Neuronal stem cell (in vitro differentiated cells): ENCODE measurements at regions not wholly inside any gene's neighbourhood (a gene's known extent, or its start where the extent isn't known, plus 50 kb on each side); places are given as distances from the start of the nearest gene placed in this dataset.
"Not testable (repeated sequence)": the region's sequence is repeated elsewhere in the genome, so short reads cannot be mapped to it uniquely, and the experiment has no call there.

Experiments used
- DNase-seq: peaks from one replicate; pipeline ENCODE4 v3.0.0-alpha.2; 2013; ENCODE audit warnings: low spot score
- H2AFZ ChIP-seq: one replicate; pipeline ENCODE4 v1.6.1; 2013; ENCODE audit warnings: mild to moderate bottlenecking, low read length, inconsistent platforms
- H2AK5ac ChIP-seq: 2 replicates; pipeline ENCODE4 v1.6.1; 2013; ENCODE audit warnings: low read depth, mild to moderate bottlenecking, inconsistent platforms, low read length, moderate library complexity, mixed read lengths
- H2BK120ac ChIP-seq: 2 replicates; pipeline ENCODE4 v1.6.1; 2013; ENCODE audit warnings: low read depth, mild to moderate bottlenecking, inconsistent platforms, low read length, moderate library complexity, mixed read lengths
- H2BK12ac ChIP-seq: one replicate; pipeline ENCODE4 v1.6.1; 2013; ENCODE audit warnings: low read length, inconsistent platforms
- H2BK15ac ChIP-seq: 2 replicates; pipeline ENCODE4 v1.6.1; 2013; ENCODE audit warnings: mild to moderate bottlenecking, low read length, inconsistent platforms, mixed read lengths
- H2BK5ac ChIP-seq: one replicate; pipeline ENCODE4 v1.6.1; 2013; ENCODE audit warnings: inconsistent platforms, mild to moderate bottlenecking, low read length, moderate library complexity
- H3K14ac ChIP-seq: one replicate; pipeline ENCODE4 v1.6.1; 2013; ENCODE audit warnings: low read length, inconsistent platforms
- H3K18ac ChIP-seq: 2 replicates; pipeline ENCODE4 v1.6.1; 2013; ENCODE audit warnings: low read length, inconsistent platforms
- H3K23ac ChIP-seq: 2 replicates; pipeline ENCODE4 v1.6.1; 2013; ENCODE audit warnings: low read depth, mild to moderate bottlenecking, mixed read lengths, low read length, inconsistent platforms; ENCODE audit not compliant: poor library complexity
- H3K27ac ChIP-seq: replicated peaks from 3 replicates; pipeline ENCODE4 v1.5.1; 2013; ENCODE audit warnings: low read length, inconsistent platforms
- H3K27me3 ChIP-seq, 3 experiments: 2 replicates each; pipeline ENCODE4 v1.6.1; 2013; ENCODE audit warnings: low read length in 3 of 3, mild to moderate bottlenecking in 2 of 3, inconsistent platforms in 1 of 3, low read depth in 1 of 3, mixed read lengths in 1 of 3, moderate library complexity in 1 of 3; ENCODE audit not compliant: control insufficient read depth in 3 of 3, insufficient read depth in 3 of 3
- H3K36me3 ChIP-seq, 2 donors: replicated peaks in 1 of 2; 2 replicates each; pipeline ENCODE4 v1.6.1; 2013; ENCODE audit warnings: low read length in 2 of 2; ENCODE audit not compliant: control insufficient read depth in 2 of 2, insufficient read depth in 2 of 2
- H3K4ac ChIP-seq: 2 replicates; pipeline ENCODE4 v1.6.1; 2013; ENCODE audit warnings: inconsistent platforms, mild to moderate bottlenecking, low read length, moderate library complexity
- H3K4me1 ChIP-seq, 2 donors: 1 replicate in 1 of 2; 2 replicates in 1 of 2; pipeline ENCODE4 v1.6.1; 2013; ENCODE audit warnings: low read length in 2 of 2, low read depth in 1 of 2; ENCODE audit not compliant: control insufficient read depth in 2 of 2, insufficient read depth in 1 of 2
- H3K4me2 ChIP-seq: one replicate; pipeline ENCODE4 v1.6.1; 2013; ENCODE audit warnings: mild to moderate bottlenecking, low read length, inconsistent platforms; ENCODE audit not compliant: insufficient read depth, poor library complexity, severe bottlenecking
- H3K4me3 ChIP-seq, 2 donors: 2 replicates each; pipeline ENCODE4 v1.5.1; 2013; ENCODE audit warnings: low read length in 2 of 2, mild to moderate bottlenecking in 2 of 2, inconsistent platforms in 1 of 2, moderate library complexity in 1 of 2
- H3K79me1 ChIP-seq: one replicate; pipeline ENCODE4 v1.6.1; 2013; ENCODE audit warnings: low read depth, mild to moderate bottlenecking, inconsistent platforms, low read length, moderate library complexity
- H3K9ac ChIP-seq: one replicate; pipeline ENCODE4 v1.6.1; 2013; ENCODE audit warnings: mild to moderate bottlenecking, low read depth, low read length, inconsistent platforms; ENCODE audit not compliant: poor library complexity
- H3K9me3 ChIP-seq, 2 donors: replicated peaks in 1 of 2; 2 replicates each; pipeline versions ENCODE3 to v1.6.1; 2013; ENCODE audit warnings: low read length in 2 of 2, mild to moderate bottlenecking in 2 of 2, inconsistent platforms in 1 of 2, low read depth in 1 of 2, mixed read lengths in 1 of 2, moderate library complexity in 1 of 2; ENCODE audit not compliant: control insufficient read depth in 2 of 2, insufficient read depth in 1 of 2
- H4K8ac ChIP-seq: one replicate; pipeline ENCODE4 v1.6.1; 2013; ENCODE audit warnings: low read depth, mild to moderate bottlenecking, inconsistent platforms, low read length, moderate library complexity
- H4K91ac ChIP-seq: one replicate; pipeline ENCODE4 v1.6.1; 2013; ENCODE audit warnings: low read length, low read depth, mild to moderate bottlenecking, inconsistent platforms; ENCODE audit not compliant: poor library complexity
- WGBS, 2 donors: extraction: QIAGEN DNeasy Blood & Tissue Kit; methylation state at CpG; one replicate each; pipeline ENCODE4 v1.1.7; 2013; ENCODE audit warnings: missing lambda C conversion rate in 2 of 2, mixed read lengths in 1 of 2; ENCODE audit not compliant: insufficient read length in 2 of 2, insufficient replicate concordance in 1 of 2; ENCODE audit errors: extremely low coverage in 2 of 2; 5-methylcytosine and 5-hydroxymethylcytosine counted together

DNA sequence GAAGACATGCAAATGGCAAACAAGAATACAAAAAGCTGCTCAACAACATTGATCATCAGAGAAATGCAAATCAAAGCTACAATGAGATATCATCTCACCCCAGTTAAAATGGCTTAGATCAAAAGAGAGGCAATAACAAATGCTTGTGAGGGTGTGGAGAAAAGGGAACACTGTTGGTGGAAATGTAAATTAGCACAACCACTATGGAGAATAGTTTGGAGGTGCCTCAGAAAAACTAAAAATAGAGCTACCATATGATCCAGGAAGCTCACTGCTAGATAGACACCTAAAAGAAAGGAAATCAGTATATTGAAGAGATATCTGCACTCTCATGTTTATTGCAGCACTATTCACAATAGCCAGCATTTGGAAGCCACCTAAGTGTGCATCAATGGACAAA, 108.0 kb upstream of the RANBP3L start:
- not testable (repeated sequence) for H2AFZ ChIP-seq, H2BK120ac ChIP-seq, H2BK12ac ChIP-seq, H3K27me3 ChIP-seq, H3K4ac ChIP-seq, H3K27ac ChIP-seq, H4K91ac ChIP-seq, H4K8ac ChIP-seq, H3K4me3 ChIP-seq, H2BK5ac ChIP-seq, DNase-seq, H3K9me3 ChIP-seq, H3K14ac ChIP-seq, H3K4me1 ChIP-seq, H3K23ac ChIP-seq, H2BK15ac ChIP-seq, H3K79me1 ChIP-seq, H3K4me2 ChIP-seq, H3K18ac ChIP-seq, H3K9ac ChIP-seq, H2AK5ac ChIP-seq, H3K36me3 ChIP-seq

DNA sequence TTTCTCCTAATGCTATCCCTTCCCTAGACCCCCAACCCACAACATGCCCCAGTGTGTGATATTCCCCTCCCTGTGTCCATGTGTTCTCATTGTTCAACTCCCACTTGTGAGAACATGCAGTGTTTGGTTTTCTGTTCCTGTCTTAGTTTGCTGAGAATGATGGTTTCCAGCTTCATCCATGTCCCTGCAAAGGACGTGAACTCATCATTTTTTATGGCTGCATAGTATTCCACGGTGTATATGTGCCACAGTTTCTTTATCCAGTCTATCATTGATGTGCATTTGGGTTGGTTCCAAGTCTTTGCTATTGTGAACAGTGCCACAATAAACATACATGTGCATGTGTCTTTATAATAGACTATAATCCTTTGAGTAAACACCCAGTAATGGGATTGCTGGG, 109.0 kb upstream of the RANBP3L start:
- H3K23ac ChIP-seq, H4K91ac ChIP-seq, H2AFZ ChIP-seq, H2BK120ac ChIP-seq, H3K4me2 ChIP-seq, H3K9me3 ChIP-seq, H3K14ac ChIP-seq, H3K79me1 ChIP-seq, H3K9ac ChIP-seq, H2BK12ac ChIP-seq, H3K4me3 ChIP-seq, H3K4ac ChIP-seq, H2BK15ac ChIP-seq, H3K36me3 ChIP-seq, H3K18ac ChIP-seq, H3K27me3 ChIP-seq, H2BK5ac ChIP-seq, H3K4me1 ChIP-seq, H2AK5ac ChIP-seq, H3K27ac ChIP-seq, H4K8ac ChIP-seq, DNase-seq: not testable (repeated sequence)
- WGBS, 2 donors, result no CpG with 5 or more reads among the region's 2 CpGs

DNA sequence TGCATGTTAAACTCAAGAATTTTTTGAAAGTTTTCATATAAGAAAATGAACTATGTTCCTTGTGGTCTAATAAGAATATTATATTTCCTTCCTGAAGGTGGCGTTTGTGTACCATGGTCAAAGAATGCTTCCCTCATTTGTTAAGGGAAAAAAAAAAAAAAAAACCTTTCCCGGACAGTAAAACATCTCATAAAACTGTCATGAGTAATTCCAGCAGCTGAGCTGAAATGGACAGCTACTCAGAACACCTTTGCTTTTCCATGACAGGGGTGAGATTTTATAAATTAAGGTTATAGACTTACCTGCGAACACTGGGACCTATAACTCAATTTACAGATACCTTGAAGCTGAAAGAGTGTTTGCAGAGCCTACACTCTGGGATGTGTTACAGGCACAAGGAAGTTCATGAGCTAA, 113.2 kb upstream of the RANBP3L start:
- Histone ChIP-seq H3K23ac (no peak overlapping the region), H2BK15ac (no peak overlapping the region), H3K27ac (no peak overlapping the region), H4K8ac (no peak overlapping the region), H3K9ac (no peak overlapping the region), H3K4me2 (no peak overlapping the region), H3K4me1 (peaks cover 0 to 8% of the 10 kb centered on the region in 2 donors), H3K4me3 (no peak overlapping the region), H2AFZ (no peak overlapping the region), H3K79me1 (no peaks in the 10 kb centered on the region), H2BK5ac (no peak overlapping the region), H3K36me3 (no peaks in the 10 kb centered on the region), H3K18ac (no peak overlapping the region), H3K14ac (no peak overlapping the region), H2AK5ac (no peak overlapping the region), H3K27me3 (peaks cover 0 to 4% (median 0%) of the 10 kb centered on the region in 3 experiments), H2BK12ac (no peak overlapping the region), H2BK120ac (no peak overlapping the region), H4K91ac (no peak overlapping the region), H3K4ac (no peak overlapping the region), H3K9me3 (no peaks in the 10 kb centered on the region)
- no CpG with 5 or more reads among the region's 3 CpGs for WGBS, 2 donors
- no peak for DNase-seq

DNA sequence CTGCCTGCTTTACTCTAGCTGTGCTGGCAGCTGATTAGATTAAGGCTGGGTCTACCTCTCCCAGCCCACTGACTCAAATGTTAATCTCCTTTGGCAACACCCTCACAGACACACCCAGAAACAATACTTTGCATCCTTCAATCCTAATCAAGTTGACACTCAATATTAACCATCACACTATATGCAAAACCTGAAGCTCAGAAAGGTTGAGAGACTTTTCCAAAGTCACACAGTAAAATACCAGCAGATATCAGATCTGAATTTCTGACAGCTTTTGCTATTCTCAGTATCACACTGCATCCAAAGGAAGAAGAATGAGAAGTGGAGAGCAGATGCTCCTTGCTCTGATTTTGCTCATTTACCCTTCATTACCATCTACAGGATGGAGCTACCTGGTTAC, 114.9 kb upstream of the RANBP3L start:
- H3K4ac ChIP-seq, result no peak overlapping the region
- peaks cover 0 to 8% of the 10 kb centered on the region in 2 donors for H3K4me1 ChIP-seq
- H3K9me3 ChIP-seq, result no peaks in the 10 kb centered on the region
- no peak overlapping the region for H3K9ac ChIP-seq
- no peak overlapping the region for H3K23ac ChIP-seq
- no peak overlapping the region for H3K4me2 ChIP-seq
- H3K36me3 ChIP-seq, result no peaks in the 10 kb centered on the region
- H3K27ac ChIP-seq, result no peak overlapping the region
- no peak overlapping the region for H2BK12ac ChIP-seq
- no peak overlapping the region for H3K4me3 ChIP-seq
- no peak overlapping the region for H2BK120ac ChIP-seq
- no peak overlapping the region for H2AFZ ChIP-seq
- no peak overlapping the region for H3K14ac ChIP-seq
- no peak overlapping the region for H4K91ac ChIP-seq
- peaks cover 0 to 9% (median 0%) of the 10 kb centered on the region in 3 experiments for H3K27me3 ChIP-seq
- no peak overlapping the region for H4K8ac ChIP-seq
- H3K18ac ChIP-seq, result no peak overlapping the region
- H3K79me1 ChIP-seq, result no peaks in the 10 kb centered on the region
- no peak overlapping the region for H2BK15ac ChIP-seq
- H2BK5ac ChIP-seq, result no peak overlapping the region
- no peak for DNase-seq
- H2AK5ac ChIP-seq, result no peak overlapping the region
